ENCODE measurements at regions not wholly inside any gene's neighbourhood (a gene's known extent, or its start where the extent isn't known, plus 50 kb on each side); places are given as distances from the start of the nearest gene placed in this dataset.

GRCh38 chr1:34341896-34342295 is 165.2 kb downstream of the C1orf94 start:
- no peak overlapping the region for H3K4me3 ChIP-seq (ENCODE audit: low read depth, poor library complexity, severe bottlenecking)
- intact Hi-C loops (cut with DNase I; ENCODE audit: low total_unique reads), result no loop called here
- no peak for DNase-seq (ENCODE audit: low spot score in 2 of 2)
- WGBS, 2 donors, result 72 to 77% methylated on average over 2 of the region's 2 CpGs
- TF ChIP-seq POLR2A (IDR thresholded peaks at IDR 0.05), result no peak
- TF ChIP-seq CTCF (IDR thresholded peaks at IDR 0.05), result no peak

GRCh38 chr1:34342334-34342733 is 165.6 kb downstream of the C1orf94 start:
- WGBS, 2 donors, result 93 to 96% methylated on average over 1 of the region's 1 CpG
- H3K4me3 ChIP-seq (ENCODE audit: low read depth, poor library complexity, severe bottlenecking), result no peak overlapping the region
- no peak for TF ChIP-seq POLR2A (IDR thresholded peaks at IDR 0.05)
- no peak for TF ChIP-seq CTCF (IDR thresholded peaks at IDR 0.05)
- intact Hi-C loops (cut with DNase I; ENCODE audit: low total_unique reads), result no loop called here
- DNase-seq (ENCODE audit: low spot score in 2 of 2), result no peak

- 62 to 68% methylated on average over 3 of the region's 3 CpGs for WGBS, 2 donors
- TF ChIP-seq POLR2A (IDR thresholded peaks at IDR 0.05) (no peak), CTCF (IDR thresholded peaks at IDR 0.05) (no peak)
- DNase-seq (ENCODE audit: low spot score in 2 of 2), result no peak
- H3K4me3 ChIP-seq (ENCODE audit: low read depth, poor library complexity, severe bottlenecking), result no peak overlapping the region
- intact Hi-C loops (cut with DNase I; ENCODE audit: low total_unique reads), result no loop called here
Observed at GRCh38 chr1:34346128-34346527, 169.4 kb downstream of the C1orf94 start.

- WGBS, 2 donors, result 91 to 94% methylated on average over 2 of the region's 2 CpGs
- intact Hi-C loops (cut with DNase I; ENCODE audit: low total_unique reads), result no loop called here
- no peak for DNase-seq (ENCODE audit: low spot score in 2 of 2)
- TF ChIP-seq CTCF (IDR thresholded peaks at IDR 0.05), result no peak
- TF ChIP-seq POLR2A (IDR thresholded peaks at IDR 0.05), result no peak
- no peak overlapping the region for H3K4me3 ChIP-seq (ENCODE audit: low read depth, poor library complexity, severe bottlenecking)
Observed at GRCh38 chr1:34353409-34353808, 176.7 kb downstream of the C1orf94 start.

GRCh38 chr1:34354367-34354766 is 177.7 kb downstream of the C1orf94 start:
- no peak for DNase-seq (ENCODE audit: low spot score in 2 of 2)
- WGBS, 2 donors, result 72 to 75% methylated on average over 2 of the region's 2 CpGs
- H3K4me3 ChIP-seq (ENCODE audit: low read depth, poor library complexity, severe bottlenecking), result no peak overlapping the region
- intact Hi-C loops (cut with DNase I; ENCODE audit: low total_unique reads), result no loop called here
- no peak for TF ChIP-seq CTCF (IDR thresholded peaks at IDR 0.05)
- TF ChIP-seq POLR2A (IDR thresholded peaks at IDR 0.05), result no peak

GRCh38 chr1:34356853-34357252 is 180.1 kb downstream of the C1orf94 start:
- intact Hi-C loops (cut with DNase I; ENCODE audit: low total_unique reads), result no loop called here
- TF ChIP-seq POLR2A (IDR thresholded peaks at IDR 0.05) (no peak), CTCF (IDR thresholded peaks at IDR 0.05) (no peak)
- DNase-seq (ENCODE audit: low spot score in 2 of 2), result peak in 1 of 2 donors; percentile 39
- 88 to 92% methylated on average over 4 of the region's 4 CpGs for WGBS, 2 donors
- H3K4me3 ChIP-seq (ENCODE audit: low read depth, poor library complexity, severe bottlenecking), result no peak overlapping the region

All from lower leg skin (tissue), 4 donors.